Activated T-helper 1 cell treated with anti-CD3 and anti-CD28 coated beads, Interleukin-2, amount 50 U/mL, for 16 hours (primary cell): ENCODE measurements at regions not wholly inside any gene's neighbourhood (a gene's known extent, or its start where the extent isn't known, plus 50 kb on each side); places are given as distances from the start of the nearest gene placed in this dataset.
"Not testable (repeated sequence)": the region's sequence is repeated elsewhere in the genome, so short reads cannot be mapped to it uniquely, and the experiment has no call there.

ENCODE experiments used
- DNase-seq, 2 donors: peaks; one replicate each; pipeline ENCODE4 v3.0.0-alpha.2; 2020; ENCODE audit warnings: low read depth in 1 of 2, low spot score in 1 of 2

DNA sequence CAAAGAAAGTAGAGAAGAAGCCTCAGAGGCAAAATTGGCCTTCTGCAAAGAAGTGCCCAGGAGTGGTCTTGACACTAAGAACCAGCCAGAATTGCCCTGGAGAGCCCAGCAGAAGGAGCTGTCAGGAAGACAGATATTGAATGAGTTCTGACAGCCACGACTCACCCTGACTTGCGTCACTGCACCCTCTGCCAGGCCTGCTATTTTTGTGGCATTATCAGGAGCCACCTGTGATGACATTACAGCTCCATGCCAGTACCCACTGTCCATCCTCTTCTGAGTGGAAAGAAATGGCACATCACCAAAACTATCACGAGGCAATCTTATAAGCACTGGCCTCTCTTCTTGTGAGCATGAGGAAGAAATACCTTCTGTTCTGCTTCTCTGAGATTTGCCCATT, 67.7 kb downstream of the SMIM20 start:
- no peak for DNase-seq

DNA sequence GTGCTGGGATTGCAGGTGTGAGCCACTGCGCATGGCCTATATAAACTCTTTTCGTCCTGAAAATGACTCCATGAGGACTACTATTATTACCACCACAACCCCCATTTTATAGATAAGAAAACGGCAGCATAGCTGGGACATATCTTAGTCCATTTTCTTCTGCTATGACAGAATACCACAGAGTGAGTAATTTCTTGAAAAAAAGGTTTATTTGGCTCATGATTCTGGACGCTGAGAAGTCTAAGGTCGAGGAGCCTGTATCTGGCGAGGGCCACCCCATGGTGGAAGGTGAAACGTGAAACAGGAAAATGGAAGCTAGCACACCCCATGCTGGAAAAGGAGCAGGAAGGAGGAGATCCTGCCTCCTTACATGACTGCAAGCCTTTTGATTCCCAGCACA, 68.9 kb downstream of the SMIM20 start:
- no peak for DNase-seq

DNA sequence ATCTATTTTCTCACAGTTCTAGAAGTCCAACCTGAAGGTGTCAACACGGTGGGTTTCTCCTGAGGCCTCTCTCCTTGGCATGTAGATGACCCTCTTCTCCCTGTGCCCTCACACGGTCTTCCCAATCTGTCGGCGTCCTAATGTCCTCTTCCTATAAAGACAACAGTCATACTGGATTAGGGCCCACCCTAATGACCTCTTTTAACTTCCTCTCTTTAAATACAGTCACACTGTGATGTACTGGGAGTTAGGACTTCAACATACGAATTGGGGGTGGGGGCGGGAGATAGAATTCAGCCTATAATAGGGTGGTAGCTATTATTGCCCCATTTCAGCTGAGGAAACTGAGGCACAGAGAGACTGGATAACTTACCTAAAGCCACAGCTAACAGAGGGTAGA, 70.2 kb downstream of the SMIM20 start:
- DNase-seq = no peak

DNA sequence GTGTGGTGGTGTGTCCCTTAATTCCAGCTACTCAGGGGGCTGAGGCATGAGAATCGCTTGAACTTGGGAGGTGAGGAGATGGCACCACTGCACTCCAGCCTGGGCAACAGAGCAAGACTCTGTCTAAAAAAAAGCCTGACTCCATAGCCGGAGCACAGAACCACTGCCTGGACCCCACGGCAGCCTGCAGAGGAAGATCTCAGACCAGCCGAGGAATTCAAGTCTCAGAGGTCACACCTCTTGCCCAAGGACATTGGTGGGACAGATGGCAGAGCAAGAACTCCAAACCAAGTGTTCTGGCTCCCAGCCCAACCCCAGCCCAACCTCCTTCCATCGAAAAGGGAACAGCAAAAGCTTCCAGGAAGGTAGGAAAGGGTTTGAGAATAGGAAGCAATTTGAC, 70.8 kb downstream of the SMIM20 start:
- DNase-seq = no peak

DNA sequence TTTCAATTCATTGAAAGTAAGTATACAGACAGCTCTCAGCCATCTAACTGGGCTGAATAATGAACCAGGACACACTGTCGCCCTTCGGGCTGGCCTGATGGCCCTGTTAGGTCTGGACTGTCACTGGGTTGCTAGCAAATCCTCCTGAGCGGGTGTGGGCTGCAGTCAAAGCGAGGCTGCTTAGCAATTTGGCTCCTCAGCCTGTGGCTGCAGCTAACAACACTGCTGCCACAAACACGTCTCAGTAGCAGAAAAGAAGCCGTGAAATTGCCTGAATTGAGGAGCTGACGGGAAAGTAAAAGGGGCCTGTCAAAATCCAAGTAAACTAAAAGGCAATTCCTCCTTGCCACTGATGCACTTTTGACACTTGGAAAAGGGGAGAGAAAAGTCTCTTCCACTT, 72.8 kb downstream of the SMIM20 start:
- DNase-seq = no peak

DNA sequence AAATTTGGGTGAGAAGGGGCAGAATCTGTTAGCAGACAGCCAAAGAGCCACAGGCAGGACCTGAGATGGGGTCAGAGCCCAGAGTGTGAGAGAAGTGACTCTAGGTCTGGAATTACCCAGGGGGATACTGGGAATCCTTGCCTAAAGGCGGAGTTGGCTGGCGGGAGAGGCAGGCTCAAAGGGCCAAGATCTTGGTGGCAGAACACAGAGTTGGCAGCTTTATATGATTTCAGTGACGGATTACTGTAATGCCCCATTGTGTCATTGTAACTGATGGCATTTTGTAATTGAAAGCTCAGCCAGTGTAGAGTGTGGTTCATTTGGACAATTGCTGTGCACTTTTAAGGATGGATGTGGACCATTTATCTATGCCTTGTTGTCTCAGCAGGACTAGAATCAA, 77.3 kb downstream of the SMIM20 start:
- no peak for DNase-seq

DNA sequence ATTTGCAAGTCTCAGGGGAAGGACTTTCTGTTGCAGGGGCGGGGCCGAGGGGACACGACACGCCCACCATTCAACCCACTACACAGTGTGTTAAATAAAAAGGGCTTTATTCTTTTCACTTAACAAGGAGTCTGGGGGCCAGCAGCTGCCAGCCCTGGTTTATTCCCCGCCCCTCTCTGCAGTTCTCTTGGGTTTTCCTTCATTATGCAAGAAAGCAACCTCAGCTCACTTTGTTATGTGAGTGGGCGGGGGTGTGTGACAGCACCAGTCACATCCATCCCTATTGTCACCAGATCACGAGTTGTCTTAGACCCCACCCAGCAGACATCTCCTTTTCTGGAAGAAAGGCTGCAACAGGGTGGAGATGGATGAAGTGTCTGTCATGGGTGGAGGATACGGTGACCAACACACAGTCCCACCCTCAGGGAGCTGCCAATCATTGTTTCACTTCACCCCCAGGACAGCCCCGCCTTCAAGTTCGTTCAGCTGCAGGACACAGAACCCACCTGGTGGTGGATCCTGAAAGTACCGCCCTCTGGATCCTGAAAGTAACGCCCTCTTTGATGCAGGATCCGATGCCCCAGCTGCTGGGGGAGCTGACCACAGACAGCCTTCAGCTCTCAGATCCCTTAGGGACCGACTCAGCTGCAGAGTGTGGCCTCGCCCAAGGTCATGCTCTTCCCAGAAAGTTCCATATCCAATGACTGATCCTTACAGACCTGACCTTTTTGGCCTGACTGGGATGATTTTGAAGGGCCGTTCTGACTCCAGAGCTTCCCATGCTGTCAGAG, 79.6 kb downstream of the SMIM20 start:
- DNase-seq = no peak

DNA sequence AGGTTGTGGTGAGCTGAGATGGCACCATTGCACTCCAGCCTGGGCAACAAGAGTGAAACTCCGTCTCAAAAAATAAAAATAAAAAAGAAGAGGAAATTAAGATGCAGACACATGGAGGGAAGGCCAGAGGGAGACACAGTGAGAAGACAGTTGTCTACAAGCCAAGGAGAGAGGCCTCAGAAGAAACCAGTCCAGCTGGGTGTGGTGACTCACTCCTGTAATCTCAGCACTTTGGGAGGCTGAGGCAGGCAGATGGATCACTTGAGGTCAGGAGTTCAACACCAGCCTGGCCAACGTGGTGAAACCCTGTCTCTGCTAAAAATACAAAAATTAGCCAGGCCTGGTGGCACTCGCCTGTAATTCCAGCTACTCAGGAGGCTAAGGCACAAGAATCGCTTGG, 80.6 kb downstream of the SMIM20 start:
- not testable (repeated sequence) for DNase-seq

DNA sequence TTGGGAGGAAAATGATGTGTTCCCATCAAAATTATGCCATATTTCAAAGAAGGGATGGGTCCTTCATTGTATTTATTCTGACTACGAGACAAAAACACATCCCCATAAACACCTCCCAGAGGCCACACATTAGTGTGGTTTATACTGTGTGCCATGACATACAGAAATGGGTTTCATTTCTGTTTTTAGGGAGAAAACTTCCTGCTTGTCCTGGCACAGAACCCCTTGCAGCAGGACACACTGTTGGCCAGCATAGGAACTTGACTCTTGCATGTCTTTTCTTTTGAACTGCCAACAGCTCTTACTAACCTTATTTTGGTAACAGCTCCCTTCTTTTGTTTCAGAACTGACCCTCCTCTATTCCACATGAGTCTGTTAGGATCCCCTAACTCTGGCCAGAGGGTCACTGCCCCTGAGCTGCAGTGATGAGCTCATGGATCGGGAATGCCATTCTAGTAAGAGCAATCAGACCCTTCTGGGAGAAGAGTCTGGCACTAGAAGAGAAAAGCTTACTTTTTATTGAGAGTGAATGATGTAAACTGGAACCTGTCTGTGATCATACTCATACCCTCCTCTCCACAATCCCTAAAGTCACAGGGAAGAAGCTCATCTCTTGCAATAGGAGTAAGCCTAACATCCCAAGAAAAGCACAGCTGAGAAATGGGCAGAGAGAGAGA, 86.4 kb downstream of the SMIM20 start:
- no peak for DNase-seq

DNA sequence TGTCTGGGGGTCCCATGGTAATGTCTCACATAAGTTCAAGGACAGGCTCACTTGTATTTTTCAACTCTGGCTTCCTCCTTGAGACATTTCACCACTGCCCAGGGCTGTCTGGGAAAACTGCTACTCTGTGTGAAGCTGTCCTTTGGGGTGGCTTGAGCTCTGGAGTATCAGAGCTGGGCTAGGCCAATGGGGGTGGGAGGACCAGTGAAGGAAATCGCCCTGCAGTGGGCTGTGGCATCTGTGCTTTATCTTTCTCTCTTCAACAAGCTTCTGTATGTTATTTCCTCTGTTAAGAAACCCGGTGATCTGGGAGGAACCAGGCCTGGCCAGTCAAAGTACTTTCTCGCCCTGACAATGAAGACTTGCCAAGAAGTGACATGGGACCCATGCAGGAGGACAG, 87.4 kb downstream of the SMIM20 start:
- DNase-seq = no peak

DNA sequence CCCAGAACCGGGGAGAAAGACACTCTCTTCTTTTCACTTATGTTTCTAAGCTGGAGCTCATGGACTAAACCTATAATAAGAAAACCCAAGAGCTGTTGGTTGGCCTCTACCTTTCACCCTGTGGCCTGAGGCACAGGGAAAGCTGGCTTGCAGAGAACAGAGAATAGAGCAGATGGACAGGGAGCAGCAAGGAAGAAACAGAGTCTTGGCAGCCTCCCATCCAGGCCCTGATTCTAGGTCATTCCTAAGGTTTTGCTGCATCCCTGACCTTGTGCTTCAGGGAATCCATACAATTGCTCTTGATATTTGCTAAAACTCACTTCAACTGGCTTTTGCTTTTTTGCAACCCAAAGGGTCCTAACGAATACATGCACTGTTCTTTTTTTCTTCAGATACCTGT, 87.8 kb downstream of the SMIM20 start:
- no peak for DNase-seq

DNA sequence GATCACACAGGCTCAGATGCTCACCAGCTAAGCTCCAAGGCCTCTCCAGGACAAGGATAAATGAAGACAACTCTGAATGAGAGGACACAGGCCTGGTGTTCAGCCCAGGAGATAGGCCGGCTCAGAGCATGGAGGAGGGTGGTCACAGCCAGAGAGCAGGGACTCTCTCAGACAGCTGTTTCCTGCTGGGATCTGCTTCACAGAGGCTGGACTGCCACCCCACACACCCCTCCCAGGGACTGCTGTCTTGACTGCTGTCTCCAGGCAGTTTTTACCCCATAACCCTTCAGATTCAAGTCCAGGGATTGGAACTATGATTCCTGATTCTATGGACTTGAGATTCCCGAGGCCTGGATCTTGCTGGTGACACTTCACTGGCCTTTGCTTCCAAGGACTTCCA, 89.0 kb downstream of the SMIM20 start:
- DNase-seq = no peak

DNA sequence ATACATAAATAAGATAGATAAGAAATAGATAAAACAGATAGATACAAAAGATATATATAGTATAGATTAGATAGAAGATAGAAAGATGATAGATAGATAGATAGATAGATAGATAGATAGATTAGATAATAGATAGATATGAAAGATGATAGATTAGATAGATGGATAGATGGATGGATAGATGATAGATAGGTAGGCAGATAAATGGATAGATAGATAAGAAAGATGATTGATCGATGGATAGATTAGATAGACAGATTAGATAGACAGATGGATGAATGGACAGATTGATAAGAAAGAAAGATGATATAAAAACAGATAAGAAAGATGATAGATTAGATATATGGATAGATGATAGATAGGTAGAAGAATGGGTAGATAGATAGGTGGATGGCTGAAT, 90.3 kb downstream of the SMIM20 start:
- no peak for DNase-seq

DNA sequence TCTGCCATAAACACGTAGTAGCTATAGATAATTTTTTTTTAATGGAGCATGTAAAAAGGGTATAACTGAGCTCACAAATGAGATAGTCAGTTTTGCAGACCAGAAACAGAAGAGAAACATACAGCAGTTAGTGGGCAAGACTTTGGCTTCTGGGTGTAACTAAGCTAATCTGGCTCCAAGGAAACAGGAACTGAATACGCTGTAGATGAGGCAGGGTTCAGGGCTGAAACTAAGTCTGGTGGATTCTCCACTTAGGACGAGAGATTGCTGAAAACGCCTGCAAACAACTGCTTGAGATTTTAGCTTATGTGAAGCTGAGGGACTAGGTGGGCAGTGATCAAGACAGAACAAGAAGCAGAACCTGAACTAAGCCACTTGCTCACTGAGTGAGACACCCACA, 91.7 kb downstream of the SMIM20 start:
- DNase-seq = no peak

DNA sequence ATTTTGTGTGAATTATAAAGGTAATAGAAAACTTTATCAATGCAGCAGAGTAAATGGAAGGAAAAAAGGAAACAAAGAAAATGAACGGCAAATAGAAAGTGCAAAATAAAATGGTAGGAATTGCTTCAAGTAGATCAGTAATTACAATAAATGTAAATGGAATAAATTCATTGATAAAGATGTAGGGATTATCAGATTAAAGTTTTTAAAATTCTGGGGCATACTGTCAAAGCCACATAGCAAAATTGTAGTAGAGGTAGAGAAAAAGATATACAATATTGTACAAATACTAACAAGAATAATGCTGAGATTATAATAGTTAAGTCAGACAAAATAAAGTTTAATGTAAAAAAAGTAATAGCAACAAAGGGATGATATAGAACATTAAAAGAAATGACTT, 94.7 kb downstream of the SMIM20 start:
- no peak for DNase-seq

DNA sequence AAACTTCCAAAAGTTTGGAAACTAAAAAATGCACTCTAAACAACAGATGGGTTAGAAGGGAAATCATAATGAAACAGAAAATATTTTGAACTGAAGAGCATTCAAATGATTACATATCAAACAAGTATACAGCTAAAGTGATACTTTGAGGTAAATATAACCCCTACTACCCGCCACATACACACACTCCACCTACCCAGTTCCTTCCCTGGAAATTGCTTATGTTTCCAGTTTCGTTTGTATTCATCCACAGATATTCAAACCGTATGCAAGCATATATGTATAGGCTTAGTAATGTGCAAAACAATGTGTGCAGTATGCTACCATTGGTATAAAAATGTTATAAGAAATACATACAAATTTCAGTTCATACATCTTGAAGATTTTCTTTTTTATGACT, 95.5 kb downstream of the SMIM20 start:
- no peak for DNase-seq

DNA sequence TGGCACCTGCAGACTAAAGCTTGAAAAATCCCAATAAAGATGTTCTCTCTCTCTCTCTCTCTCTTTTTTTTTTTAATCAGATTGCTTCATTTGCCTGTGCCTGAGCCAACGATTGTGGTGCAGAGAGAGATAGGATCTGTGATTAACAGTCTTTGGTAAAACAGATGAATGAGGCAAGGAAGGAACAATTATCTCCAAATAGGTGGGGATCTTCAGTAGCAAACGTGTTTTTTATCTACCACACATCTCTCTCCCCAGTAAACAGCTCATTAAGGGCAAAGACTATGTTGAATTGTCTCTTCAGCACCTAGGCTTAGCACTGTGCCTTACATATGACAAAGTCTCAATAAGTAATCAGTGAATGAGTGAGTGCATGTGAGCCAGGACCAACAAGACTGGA, 96.3 kb downstream of the SMIM20 start:
- DNase-seq = no peak

DNA sequence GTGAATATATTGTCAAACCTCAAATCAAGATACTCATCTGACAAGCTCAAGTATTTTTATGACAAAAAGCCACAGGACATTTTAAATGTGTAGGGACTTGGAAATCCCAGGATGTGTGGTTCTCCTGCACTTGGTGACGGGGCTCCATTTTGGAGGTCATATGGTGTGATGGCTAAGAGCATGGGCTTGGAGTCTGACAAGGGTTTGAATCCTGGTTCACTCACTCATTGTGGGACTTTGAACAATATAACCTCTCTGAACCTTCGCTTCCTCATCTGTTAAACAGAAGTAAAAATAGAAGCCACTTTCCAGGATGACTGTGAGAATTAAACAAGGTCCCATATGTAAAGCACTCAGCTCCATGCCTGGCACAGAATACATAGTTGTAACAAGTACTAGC, 99.6 kb downstream of the SMIM20 start:
- no peak for DNase-seq

DNA sequence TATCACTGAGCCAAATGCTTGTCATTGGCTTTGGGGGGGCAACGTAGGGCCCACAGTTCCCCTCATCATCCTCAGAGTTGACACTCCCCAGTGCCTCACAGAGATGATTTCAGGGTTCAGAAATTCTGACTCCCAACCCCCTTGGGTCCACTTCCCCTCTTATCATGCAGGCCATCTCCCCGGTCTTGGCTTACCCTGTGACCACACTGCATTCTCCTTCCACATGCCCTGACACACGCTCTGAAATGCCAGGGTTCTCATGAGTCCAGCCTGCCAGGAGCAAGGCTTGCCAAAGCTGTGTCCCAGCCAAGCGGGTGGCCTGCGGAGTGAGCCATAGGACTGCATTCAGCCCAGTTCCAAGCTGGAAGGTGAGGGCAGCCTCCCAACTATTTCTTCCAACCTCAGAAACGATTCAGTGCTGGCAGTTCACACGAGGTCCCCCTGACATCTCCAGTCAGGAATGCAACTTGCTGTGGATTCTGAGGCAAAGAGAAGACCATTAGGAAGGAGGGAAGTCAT, 101.2 kb downstream of the SMIM20 start:
- no peak for DNase-seq

DNA sequence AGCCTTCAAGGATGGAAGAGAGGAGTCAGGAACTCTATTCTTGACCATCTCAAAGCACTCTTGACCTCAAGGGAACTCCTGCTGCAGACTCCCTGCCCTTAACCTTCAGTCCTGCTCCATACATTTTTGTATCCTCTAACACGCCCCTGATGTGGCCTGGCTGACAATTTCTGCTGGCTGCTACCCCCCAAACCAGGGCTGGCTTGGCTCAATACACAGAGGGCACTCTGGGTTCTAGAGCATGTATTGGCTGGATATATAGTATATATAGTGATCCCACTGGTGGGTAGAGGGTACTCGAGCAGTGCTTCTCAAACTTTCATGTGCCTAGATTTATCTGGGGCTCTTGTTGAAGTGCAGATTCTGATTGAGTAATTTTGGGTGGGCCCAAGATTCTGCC, 101.9 kb downstream of the SMIM20 start:
- no peak for DNase-seq

DNA sequence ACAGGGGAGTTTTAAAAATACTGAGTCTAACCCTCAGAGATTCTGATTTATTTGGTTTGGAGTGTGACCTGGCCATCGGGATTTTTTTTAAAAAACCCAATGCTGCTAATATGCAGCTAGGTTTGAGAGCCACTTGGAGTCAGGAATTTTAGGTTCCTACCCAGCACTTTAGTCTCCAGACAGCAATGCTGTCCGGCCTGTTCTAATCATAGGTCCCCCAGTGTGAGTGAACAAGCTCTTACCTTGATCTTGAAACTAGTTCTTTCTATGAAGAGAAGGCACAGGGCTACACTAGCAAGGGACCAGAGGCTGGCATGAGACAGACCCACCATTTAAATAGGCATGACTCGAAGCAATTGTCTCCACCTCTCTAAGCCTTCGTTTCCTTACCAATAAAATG, 103.5 kb downstream of the SMIM20 start:
- no peak for DNase-seq

DNA sequence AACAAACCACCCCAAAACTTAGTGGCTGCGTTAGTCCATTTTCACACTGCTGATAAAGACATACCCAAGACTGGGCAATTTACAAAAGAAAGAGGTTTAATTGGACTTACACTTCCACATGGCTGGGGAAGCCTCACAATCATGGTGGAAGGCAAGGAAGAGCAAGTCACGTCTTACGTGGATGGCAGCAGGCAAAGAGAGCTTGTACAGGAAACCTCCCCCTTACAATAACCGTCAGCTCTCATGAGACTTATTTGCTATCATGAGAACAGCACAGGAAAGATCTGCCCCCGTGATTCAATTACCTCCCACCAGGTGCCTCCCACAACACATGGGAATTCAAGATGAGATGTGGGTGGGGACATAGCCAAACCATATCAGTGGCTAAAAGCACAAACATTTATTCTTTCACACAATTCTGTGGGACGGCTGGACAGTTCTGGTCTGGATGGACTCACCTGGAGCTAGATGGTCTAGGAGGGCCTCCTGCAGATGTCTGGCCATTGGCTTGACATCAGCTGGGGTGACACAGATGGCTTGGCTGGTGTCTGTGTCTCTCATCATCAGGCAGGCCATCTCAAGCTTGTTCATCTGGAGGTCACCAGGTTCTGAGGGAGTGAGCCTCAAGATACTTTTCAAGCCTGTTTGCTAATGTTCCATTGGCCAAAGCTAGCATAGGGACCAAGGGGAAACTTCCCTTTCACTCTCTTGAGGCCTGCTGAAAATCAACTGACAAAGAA, 104.1 kb downstream of the SMIM20 start:
- not testable (repeated sequence) for DNase-seq
